HG02981 (cell line): ENCODE measurements at regions not wholly inside any gene's neighbourhood (a gene's known extent, or its start where the extent isn't known, plus 50 kb on each side); places are given as distances from the start of the nearest gene placed in this dataset.

ENCODE experiments used
- ATAC-seq: cut with Tn5 transposase; IDR thresholded peaks from one replicate; pipeline ENCODE4 v1.9.1; 2021; ENCODE audit warnings: mild to moderate bottlenecking, moderate library complexity; ENCODE audit not compliant: unreplicated experiment

- no peak for ATAC-seq
These were observed 86.7 kb upstream of the PTBP2 start for GRCh38 chr1:96634883-96635282.

GRCh38 chr1:96641282-96641681 lies 80.3 kb upstream of the PTBP2 start:
- no peak for ATAC-seq

- no peak for ATAC-seq
These were observed 78.1 kb upstream of the PTBP2 start for GRCh38 chr1:96643519-96643918.

GRCh38 chr1:96649301-96649700 lies 72.3 kb upstream of the PTBP2 start:
- ATAC-seq, result peak; percentile 63

GRCh38 chr1:96651517-96651916 lies 70.1 kb upstream of the PTBP2 start:
- no peak for ATAC-seq

- no peak for ATAC-seq
These were observed 61.5 kb upstream of the PTBP2 start for GRCh38 chr1:96660051-96660450.

- no peak for ATAC-seq
These were observed 61.1 kb upstream of the PTBP2 start for GRCh38 chr1:96660503-96660902.
